ENCODE measurements at regions not wholly inside any gene's neighbourhood (a gene's known extent, or its start where the extent isn't known, plus 50 kb on each side); places are given as distances from the start of the nearest gene placed in this dataset.

DNA sequence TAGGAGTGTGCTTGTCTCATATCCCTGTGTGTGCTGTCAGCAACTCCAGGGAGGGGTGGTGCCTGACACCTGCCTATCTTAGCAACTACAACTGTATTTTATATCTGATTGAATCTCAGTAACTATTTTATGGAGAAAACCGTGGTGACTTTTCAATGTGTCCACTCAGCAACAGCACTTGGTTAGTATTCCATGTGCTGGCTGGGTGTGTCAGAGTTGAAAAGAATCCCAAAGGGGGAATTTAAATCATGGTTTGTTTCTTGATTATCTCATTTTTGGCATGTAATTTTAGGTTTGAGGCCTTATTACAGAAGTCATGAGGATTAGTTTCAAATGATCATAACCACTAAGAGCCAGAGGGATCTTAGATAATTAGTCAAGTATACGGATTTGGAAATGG, 425.7 kb upstream of the FZD8 start:
- DNase-seq (ENCODE audit: low read depth in 1 of 2, low spot score in 1 of 2), result no peak

DNA sequence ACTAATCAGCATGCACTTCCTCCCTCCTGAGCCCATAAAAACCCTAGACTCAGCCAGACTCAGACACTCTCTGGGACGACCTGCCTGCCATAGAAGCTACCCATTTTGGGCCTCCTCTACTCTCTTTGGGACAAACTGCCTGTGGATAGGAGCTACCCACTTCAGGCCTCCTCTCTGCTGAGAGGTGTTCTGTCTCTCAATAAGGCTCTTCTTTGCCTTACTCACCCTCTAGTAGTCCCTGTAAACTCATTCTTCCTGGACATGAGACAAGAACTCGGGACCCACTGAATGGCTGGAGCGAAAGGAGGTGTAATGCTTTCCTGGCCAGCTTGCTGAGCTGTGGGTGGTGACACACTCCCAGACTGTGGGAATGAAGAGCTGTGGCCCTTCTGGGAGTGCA, 424.8 kb upstream of the FZD8 start:
- DNase-seq (ENCODE audit: low read depth in 1 of 2, low spot score in 1 of 2), result no peak

DNA sequence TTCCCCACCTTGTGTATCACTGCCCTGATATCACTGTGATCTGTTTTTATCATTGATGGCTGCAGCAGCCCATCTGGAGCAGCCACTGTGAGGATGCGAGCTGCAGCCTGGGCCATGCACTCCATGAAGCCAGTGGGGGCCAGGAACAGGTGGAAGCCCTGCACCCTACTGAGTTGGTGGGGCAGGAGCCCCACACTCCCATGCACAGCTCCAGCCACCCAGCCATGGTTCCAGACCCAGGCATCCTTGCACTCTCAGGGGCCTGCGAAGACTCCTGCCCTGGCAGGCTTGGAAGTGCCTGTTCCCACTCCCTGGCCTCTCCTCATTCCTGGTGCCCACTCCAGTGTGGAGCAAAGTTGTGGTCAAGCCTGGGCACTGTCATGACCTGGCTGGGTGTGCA, 424.0 kb upstream of the FZD8 start:
- no peak for DNase-seq (ENCODE audit: low read depth in 1 of 2, low spot score in 1 of 2)

DNA sequence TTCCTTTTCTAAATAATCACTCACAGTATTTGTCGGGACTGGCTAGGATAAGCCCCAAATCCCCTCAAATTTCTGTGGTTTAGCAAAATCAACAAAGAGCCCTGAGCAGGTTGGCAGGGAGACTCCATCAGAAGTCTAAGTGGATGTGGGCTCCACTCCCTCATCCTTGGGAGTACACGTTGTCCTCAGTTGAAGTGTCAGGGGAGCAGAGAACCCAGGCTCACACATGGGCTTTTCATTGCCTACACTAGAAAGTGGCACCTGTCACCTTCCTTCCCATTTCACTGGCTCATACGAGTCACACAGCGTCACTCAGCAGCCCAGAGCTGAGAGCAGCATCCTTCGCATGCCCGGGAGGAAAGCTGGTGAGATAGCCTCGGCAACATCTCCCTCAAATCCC, 421.3 kb upstream of the FZD8 start:
- DNase-seq (ENCODE audit: low read depth in 1 of 2, low spot score in 1 of 2), result no peak

DNA sequence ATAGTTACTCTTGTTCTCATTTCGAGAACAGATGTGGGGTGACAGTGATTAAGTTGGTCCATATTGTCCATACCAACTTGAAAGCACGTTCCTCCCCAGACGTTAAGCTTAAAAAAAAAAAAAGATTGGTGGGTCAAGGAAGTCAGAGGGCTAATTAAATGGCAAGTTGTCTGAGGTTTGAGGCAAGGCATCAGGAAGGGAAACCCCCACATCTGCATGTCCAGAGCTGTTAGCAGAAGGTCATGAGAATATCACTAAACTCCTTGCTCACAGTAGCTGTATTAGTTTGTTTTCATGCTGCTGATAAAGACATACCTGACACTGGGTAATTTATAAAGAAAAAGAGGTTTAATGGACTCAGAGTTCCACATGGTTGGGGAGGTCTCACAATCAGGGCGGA, 415.6 kb upstream of the FZD8 start:
- DNase-seq (ENCODE audit: low read depth in 1 of 2, low spot score in 1 of 2), result no peak

DNA sequence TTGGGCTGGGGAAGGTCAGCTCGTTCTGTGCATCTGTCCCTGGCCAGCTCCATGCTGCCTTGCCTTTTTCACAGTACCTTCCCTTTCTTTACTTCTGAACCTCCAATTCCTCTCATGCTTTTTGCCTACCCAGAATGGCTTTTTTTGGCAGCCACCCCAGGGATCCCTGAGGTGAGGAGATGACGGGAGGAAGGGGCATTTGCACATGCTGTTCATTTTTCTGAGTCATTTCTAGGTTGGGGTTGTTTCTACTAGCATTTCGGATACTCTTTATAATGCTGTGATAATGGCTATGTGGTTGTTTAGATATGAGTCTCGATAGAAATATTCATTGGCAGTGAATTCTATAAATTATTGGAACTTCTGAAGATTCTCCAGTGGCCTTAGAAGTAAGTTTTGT, 415.1 kb upstream of the FZD8 start:
- no peak for DNase-seq (ENCODE audit: low read depth in 1 of 2, low spot score in 1 of 2)

DNA sequence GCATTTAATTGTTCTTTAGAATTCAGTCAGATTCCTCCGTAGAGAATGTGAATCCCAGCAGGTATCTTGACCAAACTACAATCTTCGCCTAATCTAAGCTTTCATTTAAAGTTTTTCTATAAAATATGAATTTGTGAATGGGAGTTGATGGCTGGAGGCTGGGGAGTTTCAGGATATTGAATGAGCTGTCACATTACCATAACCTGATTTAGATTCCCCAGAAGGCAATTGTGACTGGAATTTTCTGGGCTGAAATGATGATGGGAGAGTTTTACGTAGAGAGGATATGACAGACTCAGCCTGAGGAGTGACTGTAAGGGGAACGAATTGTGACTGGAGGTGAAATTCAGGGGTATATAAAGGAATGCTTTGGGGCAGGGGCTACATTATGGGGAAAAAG, 411.7 kb upstream of the FZD8 start:
- DNase-seq (ENCODE audit: low read depth in 1 of 2, low spot score in 1 of 2), result no peak

DNA sequence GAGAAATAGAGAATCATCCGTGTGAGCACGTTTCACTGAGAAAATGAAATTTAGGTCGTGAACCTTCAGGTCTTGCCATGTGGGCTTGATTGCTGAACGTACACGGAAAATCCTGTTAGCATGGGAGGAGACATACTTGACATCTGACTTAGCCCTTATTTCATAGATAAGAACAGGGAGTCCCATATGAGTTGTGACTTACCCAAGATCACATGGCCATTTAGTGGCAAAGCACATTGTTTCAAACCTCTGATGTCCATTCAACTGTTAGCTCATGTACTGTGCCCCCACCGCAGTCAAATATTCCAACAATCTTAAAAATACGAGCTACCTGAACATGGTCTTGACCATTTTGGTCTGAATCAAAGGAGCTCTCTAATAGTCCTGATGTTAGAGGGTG, 411.2 kb upstream of the FZD8 start:
- DNase-seq (ENCODE audit: low read depth in 1 of 2, low spot score in 1 of 2), result no peak

DNA sequence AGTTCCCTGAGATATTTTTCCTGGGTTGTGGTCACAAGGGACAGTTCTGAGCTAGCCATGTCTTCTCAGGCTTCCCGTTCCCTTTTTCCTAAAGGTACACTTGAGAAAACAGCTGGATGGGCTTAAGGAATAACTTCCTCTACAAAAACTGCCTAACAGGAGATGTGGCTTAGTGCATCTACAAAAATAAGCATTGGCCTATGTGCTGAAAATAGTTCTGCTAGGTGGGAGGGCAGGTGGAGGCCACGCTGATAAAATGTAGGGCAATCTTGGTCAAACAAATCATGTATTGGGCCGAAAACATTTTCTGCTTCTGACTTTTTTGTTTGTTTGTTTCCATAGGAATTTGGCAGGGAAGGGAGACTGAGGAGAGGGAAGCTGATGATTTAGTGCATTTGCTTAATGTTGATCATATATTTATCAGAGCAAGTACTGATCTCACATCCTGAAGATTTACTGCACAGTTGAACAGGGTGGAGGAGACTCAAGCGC, 409.4 kb upstream of the FZD8 start:
- no peak for DNase-seq (ENCODE audit: low read depth in 1 of 2, low spot score in 1 of 2)

DNA sequence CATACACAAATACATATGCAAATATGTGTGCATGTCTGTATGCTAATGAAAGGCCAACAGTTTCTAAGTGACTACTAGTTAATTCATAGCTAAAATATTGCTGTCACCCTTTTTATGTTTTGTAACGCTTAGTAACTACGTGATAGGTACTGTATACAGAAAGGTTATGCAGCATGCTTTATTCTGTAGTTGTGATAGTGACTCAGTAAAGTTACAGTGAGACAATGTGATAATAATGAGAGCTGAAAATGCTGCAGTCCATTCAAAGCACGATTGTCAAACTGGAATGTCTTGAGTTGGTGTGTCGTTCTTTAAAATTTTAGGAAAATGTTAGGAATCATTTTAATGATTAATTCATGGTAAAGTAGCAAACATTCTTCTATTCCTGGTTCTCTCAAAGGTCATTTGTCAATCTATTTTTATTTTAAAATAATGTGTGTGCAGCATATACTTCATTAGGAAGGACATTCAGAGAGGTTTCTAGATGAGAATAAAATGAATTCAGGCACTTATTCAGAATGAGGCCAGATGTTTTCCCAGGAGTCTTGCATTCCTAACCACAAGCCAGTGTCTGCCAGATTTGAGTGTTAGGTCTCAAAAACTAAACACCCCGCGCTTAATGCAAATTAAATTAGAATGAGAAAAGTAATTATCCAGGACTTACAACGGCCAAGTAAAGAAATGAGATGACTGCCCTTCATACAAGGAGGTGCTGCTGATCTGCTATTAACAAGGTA, 408.8 kb upstream of the FZD8 start:
- DNase-seq (ENCODE audit: low read depth in 1 of 2, low spot score in 1 of 2), result no peak

DNA sequence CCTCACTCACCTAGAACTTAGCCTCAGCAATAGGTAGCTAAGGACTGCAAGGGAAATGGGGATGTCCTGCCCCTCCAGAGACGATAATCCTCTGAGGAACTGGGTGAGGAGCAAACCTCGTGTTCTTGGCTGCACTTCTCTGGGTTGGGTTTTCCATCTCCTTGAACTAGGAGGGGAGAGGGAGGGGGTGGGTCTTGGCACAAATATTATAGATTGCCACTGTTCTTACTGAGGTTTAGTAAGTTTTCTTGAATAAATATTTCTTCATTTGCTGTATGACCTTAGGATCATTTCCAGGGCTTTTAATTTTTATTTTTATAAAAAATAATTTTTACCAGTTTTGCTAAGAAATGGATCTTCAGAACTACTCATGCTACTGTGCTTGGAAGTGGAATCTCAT, 406.7 kb upstream of the FZD8 start:
- DNase-seq (ENCODE audit: low read depth in 1 of 2, low spot score in 1 of 2), result no peak

DNA sequence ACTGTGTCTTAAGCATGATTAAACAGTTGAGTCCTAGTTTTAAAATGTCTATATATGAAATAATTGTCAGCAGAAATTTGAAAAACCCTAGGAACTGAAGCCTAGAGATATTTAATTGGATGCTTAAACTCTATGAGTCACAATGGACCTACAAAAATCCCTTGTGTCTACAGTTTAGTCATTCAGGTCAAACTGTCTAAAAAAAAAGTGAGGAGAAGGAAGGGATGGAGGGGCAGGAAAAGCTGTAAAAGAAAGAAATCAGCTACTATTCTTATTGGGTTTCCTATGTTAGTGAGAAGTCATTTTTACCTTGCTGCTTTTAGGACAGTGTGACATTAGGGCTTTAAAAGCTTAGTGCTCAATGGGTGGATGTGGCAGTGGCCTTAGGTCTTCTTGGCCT, 406.1 kb upstream of the FZD8 start:
- DNase-seq (ENCODE audit: low read depth in 1 of 2, low spot score in 1 of 2), result no peak

DNA sequence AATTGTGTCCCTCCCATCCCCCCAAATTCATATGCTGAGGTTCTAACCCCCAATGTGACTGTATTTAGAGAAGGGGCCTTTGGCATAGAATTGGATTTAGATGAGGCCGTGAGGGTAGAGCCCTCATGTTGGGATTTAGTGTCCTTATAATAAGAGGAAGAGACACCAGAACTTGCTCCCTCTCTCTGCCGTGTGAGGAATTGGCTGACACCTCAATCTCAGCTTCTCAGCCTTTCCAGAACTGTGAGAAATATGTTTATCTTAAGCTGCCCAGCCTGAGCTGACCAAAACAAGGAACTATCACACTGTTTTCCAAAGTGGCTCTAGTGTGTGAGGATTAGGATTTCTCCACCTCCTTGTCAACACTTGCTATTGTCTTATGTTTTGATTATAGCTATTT, 400.0 kb upstream of the FZD8 start:
- DNase-seq (ENCODE audit: low read depth in 1 of 2, low spot score in 1 of 2), result no peak

DNA sequence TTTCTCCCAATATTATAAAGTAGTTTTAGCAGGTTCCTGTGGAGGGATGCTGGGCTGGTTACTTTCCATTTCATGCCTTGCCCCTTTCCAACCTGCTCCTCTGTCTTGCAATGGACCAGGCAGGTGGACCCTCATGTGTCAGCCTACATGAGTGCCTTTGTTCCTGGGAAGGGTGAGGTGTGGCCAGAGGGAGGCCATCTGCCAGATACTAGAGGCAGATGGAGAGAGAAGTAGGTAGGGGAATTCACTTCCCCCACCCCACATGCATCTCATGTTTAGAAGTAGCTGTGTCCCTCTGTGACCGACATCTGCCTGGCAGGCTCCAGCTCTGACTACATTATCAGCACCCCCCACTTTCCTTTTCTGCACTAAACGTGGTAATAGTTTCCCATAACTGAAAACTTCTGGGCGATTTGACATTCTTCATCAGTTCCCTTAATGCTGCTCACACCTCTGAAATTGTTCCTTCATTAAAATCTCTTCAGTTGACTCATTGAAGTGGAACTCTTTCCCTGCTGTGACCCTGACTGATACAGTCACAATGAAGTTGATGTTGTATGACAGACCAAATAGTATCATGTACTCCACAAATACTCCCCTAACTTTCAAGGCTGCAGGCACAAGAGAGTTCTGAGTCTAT, 396.3 kb upstream of the FZD8 start:
- DNase-seq (ENCODE audit: low read depth in 1 of 2, low spot score in 1 of 2), result no peak

DNA sequence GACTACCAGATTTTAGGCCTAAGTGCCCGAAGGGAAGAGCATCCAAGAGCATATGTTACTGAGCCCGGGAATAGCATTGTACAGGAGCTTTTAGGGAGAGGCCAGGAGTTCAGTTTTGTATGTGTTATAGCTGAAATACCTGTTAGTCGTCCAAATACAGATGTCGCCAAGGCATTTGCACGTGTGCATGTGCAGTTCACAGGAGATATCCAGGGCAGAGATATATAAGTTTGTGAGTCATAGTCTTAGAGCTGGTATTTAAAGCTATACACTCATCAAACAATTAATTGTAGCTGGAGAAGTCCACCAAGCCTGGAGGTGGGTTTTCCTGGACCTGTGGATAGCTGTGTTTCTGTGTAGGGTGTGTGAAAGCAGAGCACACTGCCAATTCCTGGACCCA, 394.0 kb upstream of the FZD8 start:
- DNase-seq (ENCODE audit: low read depth in 1 of 2, low spot score in 1 of 2), result no peak

DNA sequence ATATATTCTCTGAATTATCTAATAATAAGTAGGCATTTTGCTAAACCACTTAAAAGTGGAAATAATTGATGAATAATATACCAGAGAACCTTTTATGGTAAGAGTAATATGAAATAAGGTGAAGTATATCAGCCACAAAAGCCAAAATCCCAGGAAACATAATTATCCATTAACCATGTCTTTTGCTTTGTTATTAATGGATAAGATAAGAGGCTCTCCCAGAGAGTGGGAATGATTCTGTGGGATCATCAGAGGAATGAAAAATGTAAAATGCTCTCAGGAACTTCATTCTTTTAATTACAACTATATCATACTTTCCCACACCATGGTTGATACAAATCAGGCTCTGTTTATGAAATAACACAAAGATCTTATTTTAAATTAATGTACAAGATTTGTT, 391.7 kb upstream of the FZD8 start:
- no peak for DNase-seq (ENCODE audit: low read depth in 1 of 2, low spot score in 1 of 2)

DNA sequence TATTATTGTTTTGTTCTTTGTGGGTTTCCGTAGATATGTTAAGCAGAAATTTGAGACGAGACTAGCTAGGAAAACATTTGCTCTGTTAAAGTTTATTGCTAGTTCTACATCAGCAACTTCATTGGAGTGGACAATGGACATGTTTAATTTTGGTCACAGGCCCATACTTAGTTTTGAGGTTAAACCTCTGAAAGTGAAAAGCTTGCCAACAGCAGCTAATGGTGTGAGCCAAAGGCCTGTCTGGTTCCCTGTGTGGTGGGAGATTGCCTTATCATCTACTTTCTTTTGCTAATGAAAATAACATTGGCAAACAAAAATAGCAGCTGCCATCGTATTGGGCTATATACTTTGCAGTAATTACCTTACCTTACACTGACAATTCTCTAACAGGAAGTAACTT, 388.4 kb upstream of the FZD8 start:
- DNase-seq (ENCODE audit: low read depth in 1 of 2, low spot score in 1 of 2), result no peak

DNA sequence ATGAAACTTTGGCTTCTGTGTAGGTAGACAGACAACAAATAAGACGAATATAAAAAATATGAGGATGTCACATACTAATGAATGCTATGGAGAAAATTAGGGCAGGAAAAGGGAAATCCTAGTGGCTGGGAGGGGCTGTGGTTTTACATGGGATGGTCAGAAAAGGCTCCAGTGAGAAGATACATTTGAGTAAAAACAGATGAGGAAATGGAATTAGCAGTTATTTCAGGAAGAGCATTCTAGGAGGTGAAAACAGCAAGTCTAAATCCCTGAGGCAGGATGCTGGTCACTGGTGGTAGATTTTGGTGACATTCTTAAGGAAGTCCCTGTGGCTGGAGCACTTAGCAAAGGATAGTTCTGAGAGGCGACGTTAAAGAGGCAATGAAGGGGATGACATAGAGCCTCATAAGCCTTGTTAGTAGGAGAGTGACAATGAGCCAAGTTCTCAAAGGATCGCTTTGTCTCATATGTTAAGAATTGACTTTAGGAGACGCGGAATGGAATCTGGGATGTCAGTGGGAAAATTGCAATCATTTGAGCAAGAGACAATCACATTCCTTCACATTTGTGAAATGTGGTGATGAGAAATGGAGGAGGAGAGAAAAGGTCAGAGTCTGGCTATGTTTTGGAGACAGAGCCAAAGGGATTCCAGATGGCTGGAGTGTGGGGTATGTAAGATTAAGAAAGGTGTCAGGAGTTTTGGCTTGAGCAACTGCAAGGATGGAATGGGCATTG, 384.7 kb upstream of the FZD8 start:
- DNase-seq (ENCODE audit: low read depth in 1 of 2, low spot score in 1 of 2), result no peak

DNA sequence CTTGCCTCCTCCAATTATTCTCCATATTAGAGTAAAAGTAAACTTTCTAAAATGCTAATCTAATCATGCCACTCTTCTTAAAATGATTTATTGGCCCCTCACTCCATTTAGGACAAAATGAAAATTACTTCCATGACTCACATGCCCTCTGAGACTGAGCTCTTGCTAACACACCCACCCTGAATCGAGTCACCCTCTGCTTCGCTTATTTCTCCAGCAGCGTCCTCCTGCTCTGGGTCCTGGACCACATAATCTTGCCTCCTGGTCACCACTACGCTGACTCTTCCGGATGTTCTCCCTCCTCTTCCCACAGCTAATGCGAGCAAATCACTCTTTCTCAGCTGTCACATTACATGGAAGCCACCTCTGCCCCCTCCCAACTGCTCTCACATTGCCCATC, 384.0 kb upstream of the FZD8 start:
- DNase-seq (ENCODE audit: low read depth in 1 of 2, low spot score in 1 of 2), result no peak

DNA sequence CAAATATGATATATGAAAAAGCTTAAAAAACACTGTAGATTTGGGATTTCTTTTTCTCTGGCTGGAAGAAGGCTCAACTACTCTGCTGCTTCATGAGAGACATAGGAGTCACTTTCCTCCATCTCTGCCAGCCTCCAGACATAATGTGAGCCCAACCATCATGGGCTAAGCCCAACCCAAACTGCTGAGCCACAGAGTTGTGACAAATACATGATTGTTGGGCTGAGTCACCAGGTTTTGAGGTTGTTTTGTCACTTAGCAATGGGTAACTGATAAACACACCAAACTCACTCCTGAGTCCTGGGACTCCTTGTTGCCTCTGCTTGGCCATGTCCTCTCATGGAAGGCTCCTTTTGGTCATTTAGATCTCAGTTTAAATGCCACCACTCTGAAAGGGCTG, 381.8 kb upstream of the FZD8 start:
- DNase-seq (ENCODE audit: low read depth in 1 of 2, low spot score in 1 of 2), result no peak

DNA sequence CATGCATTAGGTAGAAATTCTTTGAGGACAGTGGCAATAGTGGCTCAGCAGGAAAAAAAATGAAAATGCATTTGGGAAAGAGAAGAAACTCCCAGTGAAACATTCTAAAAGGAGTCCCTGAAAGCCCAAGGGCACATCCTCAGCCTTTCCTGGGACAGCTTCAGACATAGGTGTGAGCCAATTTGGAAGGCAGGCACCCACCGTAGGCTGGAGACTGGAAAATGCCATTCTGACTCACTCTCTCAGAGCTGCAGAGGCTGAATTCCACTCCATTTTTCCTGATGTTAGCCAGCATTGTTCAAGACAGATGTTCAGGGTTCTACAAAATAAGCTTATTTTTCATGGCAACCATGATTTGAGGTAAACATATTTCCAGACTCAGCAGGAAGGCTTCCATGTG, 379.0 kb upstream of the FZD8 start:
- DNase-seq (ENCODE audit: low read depth in 1 of 2, low spot score in 1 of 2), result no peak

DNA sequence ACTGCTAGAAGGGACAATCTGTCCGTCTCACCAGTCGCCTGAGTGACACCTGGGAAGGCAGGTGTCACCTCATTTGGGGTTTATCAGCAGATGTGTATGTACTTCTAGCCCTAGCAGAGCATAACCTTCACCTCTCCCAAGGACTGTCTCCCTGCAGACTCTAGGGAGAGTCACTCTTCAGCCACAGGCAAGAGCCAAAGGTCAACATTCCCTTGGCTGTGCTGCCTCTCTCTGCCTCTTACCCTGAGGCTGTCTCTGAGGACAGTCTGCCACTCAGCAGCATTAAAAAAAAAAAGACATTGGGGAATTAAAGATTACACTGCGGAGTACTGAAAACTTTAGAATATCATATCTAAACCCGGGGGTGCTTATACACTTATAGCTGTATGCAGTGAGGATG, 377.7 kb upstream of the FZD8 start:
- DNase-seq (ENCODE audit: low read depth in 1 of 2, low spot score in 1 of 2), result no peak

All from activated CD4-positive, alpha-beta T cell treated with anti-CD3 and anti-CD28 coated beads, Interleukin-2, amount 50 U/mL, for 24 hours (primary cell).